GM19452 (cell line): ENCODE measurements at regions not wholly inside any gene's neighbourhood (a gene's known extent, or its start where the extent isn't known, plus 50 kb on each side); places are given as distances from the start of the nearest gene placed in this dataset.

Source experiments
- ATAC-seq: cut with Tn5 transposase; IDR thresholded peaks from one replicate; pipeline ENCODE4 v1.9.1; 2021; ENCODE audit not compliant: unreplicated experiment

- ATAC-seq = no peak
These were observed 295.8 kb downstream of the GABRB3 start for GRCh38 chr15:26477044-26477443.

DNA sequence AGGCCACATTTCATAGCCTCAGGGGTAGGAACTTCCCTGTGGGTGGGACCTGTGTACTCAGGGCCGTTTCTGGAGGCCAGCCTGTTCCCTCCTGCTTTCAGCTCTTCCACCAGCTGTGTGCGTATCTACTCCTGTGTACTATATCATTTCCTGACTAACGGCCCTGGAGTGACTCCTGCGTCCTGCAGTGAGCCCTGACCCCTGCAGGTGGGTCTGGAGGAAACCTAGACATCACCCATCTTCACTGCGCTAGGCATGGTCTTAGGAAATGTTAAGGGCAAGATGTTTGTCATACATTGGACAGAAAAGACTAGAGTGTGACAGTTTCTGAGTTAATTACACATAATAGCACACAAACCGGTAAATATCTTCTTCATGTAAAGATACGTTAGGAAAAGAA lies 297.3 kb downstream of the GABRB3 start:
- no peak for ATAC-seq

DNA sequence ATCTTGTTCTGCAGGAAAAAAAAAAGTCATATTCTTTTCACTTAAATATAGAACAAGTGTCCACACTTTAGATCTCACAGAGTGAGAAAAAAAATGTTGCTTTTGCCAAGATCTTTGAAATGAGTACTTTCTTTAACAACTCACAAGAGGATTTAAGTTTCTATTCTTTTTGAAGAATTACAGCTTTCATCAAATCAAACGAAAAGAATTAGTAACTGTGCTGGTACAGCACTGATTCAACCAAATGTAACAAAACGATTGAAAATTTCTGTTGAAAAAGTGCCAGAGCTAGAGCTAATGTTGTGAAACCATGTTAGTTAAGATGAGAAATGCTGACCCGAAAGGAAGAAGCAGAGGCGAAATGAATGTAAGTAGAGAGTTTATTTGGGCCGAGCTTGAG lies 300.2 kb downstream of the GABRB3 start:
- no peak for ATAC-seq

DNA sequence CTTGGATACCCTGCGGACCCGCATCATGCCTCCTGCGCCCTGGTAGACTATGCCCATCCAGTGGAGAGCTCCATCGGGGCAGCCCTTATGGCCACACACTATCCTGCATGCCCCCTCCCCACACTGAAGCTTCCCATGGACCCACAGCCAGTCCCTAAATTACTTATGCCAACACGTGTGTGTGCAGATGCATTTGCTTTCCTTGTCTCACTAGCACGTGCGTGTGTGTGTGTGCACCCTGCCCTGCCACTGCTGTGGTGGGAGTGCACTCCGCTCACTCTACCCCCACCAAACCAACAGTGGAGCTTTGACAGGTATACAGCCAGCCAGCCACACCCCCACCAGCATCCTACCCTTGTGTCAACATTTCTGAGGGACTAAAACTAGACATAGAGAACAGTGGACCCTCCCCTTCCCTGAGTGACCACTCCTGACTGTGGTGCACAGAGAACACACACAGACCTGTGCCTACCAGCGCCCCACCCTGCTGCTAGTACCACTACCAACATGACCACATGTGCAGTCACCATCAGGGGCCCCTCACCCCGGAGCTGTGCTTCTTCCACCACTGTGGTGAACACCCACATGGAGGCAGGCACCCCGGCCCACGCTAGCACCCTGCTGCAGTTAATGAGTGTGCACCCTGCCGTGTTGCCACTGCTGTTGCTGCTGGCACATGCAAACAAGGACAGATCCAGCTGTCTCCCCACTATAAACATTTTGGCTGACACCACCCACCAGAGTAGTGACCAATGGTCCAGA lies 310.8 kb downstream of the GABRB3 start:
- ATAC-seq = no peak

- ATAC-seq = no peak
These were observed 312.7 kb downstream of the GABRB3 start for GRCh38 chr15:26460165-26460564.

DNA sequence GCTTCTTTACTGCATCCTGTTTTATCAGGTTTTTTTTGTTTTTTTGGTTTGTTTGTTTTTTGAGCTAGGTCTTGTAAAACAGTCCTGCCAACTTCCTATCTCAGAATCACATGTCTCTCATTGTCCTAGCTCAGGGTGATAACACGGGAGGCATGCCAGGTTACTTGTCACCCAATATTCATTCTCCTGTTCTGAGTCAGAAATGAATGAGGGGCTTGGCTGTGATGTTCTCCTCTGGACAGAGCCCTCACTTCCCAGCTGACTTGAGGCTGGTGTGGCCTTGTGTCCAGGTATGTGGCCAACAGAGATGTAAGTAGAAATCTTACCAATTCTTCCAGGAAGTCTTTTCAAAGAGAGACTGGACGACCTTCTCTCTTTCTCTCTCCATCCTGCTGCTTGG lies 317.0 kb downstream of the GABRB3 start:
- ATAC-seq = no peak

- ATAC-seq = no peak
These were observed 319.0 kb downstream of the GABRB3 start for GRCh38 chr15:26453914-26454313.

DNA sequence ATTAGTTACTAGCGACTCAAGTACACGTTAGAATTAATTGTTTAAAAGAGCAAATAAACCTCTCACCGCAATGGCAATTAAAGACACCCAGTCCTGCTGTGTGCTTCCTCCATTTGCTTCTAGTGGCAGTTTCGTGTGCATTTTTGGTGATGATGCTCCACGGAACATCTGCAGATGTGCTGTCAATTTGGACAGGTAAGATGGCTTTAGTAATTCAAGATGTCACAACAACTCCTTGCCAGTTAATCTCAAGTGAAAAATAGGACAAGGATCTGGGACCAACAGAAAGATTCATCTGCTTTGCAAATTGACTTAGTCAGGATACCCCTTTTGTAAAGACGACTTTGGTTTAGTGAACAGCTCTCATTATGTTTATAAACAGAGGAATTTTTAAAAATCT lies 320.9 kb downstream of the GABRB3 start:
- ATAC-seq = no peak

- ATAC-seq = no peak
These were observed 323.6 kb downstream of the GABRB3 start for GRCh38 chr15:26449291-26449690.

DNA sequence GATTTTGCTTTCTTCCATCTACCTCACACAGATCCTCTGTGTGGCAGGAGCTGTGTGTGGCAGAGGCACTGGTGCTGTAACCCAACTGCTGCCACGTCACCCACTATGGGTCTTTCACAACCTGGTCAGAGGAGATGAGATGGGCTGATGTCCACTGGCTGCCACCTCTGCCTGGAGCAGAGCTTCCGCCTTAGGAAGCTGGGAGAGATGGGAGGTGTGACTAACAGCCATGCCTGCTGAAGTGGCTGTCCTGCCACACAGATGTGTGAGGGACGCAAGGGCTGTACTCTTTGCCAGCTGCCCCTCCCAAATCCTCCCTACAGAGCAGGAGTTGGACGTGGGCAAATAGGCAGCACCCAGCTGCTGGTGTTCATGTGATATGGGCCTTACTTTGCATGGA lies 329.5 kb downstream of the GABRB3 start:
- no peak for ATAC-seq

DNA sequence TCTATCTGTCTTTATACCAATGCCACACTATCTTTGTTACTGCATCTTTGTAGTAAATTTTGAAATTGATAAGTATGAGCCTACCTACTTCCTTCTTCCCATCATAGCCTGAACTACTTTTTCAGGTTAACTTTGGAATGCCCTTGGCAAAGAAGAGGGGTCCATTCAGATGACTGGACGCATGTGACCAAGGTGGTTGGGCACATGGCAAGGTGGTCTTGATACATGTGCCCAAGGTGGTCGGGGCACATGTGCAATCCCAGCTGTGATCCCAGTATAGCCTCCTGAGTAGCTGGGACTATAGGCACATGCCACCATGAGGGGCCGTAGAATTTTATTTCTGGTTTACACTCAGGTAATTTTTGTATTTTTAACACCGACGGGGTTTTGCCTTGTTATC lies 330.2 kb downstream of the GABRB3 start:
- ATAC-seq = no peak

DNA sequence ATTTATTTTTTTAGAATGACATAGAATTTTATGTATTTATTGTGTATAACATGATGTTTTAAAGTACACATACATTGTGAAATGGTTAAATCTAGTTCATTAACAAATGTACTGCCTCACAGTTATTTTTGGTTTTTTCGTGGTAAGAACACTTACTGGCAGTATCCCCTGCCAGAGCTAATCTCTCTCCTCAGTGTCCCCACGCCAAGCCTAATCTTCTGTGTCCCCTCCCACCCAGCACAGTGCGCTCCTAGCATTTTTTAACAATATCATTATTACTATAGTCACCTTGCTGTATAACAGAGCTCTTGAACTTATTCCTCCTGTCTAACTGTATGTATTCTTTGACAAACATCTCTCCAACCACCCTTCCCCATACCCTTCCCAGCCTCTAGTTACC lies 333.2 kb downstream of the GABRB3 start:
- no peak for ATAC-seq

GRCh38 chr15:26438718-26439117 lies 334.1 kb downstream of the GABRB3 start:
- no peak for ATAC-seq

GRCh38 chr15:26438316-26438715 lies 334.6 kb downstream of the GABRB3 start:
- no peak for ATAC-seq

- ATAC-seq = no peak
These were observed 339.0 kb downstream of the GABRB3 start for GRCh38 chr15:26433818-26434217.

DNA sequence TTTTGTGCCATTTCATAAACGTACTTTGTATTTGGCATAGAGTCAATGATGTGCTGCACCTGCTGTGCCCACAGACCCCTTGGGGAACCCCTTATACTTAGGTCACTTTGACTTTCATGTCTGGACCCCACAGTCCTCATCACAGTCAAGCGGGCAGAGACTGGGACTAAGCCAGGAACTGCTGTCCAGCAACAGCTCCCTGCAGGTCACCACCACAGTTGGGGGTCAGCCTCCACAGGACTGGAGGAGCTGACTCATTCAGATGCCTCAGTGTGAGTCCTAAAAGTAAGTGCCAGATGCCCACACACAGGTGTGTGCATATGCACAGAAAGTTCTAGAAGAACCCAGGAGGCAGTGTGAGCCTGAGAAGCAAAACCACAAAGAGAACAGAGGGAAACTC lies 339.8 kb downstream of the GABRB3 start:
- ATAC-seq = no peak

GRCh38 chr15:26421065-26421464 lies 351.8 kb downstream of the GABRB3 start:
- no peak for ATAC-seq

GRCh38 chr15:26395624-26396023 lies 377.2 kb downstream of the GABRB3 start:
- no peak for ATAC-seq

DNA sequence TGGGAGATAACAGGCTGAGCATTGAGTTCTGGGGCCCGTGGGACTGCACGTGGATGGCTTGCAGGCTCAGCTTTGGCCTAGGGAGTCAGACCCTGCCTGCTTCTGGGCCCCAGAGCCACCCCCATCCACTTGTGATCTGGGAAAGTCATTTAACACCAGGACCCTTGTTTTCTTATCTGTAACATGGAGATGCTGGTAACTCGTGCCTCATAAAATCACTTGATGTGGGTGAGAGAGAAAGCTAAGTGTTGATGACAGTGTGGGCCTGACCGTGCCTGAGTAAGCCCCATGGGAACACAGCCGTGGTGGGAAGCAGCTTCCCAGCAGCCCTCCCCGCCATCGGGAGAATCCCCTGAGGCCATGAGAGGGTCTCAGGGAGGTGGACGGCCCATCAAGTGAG lies 378.1 kb downstream of the GABRB3 start:
- ATAC-seq = no peak

DNA sequence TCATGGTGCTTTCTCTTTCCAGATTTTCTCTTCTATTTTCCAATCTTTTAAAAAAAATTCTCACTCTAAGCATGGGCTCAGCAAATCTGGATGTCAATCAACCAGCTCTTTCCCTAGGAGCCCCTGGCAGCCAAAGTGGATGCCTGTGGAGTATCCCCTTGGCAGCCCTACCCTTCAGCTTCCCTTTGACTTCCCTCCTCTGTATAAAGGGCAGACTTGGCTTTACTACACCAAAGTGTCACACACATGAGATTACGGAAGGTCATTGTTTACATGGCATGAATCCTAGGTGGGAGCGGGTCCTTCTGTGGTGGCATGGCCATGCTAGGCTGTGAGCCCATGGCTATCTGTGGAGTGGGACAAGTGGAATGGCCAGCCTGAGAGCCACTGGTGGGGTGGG lies 379.9 kb downstream of the GABRB3 start:
- no peak for ATAC-seq

DNA sequence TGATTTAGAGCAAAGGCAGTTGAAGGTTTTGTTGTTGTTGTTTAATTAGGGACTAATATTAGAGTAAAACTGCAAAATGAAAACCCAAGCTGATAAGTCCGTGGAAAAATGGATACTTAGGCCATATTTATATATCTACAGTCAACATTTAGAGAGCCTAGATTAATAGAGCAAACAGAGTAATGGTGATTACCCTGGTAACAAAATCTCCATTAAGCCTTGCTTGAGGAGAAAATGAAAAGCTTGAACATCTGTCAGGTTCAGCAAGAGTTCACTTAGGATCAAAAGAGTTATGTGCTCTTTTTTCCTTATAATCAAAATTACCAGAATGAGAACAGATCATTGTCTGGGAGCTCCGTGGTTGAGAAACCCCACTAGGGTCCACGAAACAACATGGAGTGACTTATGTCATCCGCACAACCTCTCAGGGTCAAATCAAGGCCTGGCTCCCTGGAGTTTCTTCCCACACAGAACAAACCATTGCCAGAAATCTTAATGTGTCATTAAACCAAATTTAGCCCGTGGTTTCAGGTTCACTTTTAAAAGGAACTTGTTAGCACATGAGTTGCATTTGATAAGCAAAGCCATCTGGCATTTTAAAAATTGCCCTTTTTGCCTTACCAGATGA lies 381.2 kb downstream of the GABRB3 start:
- ATAC-seq = no peak

DNA sequence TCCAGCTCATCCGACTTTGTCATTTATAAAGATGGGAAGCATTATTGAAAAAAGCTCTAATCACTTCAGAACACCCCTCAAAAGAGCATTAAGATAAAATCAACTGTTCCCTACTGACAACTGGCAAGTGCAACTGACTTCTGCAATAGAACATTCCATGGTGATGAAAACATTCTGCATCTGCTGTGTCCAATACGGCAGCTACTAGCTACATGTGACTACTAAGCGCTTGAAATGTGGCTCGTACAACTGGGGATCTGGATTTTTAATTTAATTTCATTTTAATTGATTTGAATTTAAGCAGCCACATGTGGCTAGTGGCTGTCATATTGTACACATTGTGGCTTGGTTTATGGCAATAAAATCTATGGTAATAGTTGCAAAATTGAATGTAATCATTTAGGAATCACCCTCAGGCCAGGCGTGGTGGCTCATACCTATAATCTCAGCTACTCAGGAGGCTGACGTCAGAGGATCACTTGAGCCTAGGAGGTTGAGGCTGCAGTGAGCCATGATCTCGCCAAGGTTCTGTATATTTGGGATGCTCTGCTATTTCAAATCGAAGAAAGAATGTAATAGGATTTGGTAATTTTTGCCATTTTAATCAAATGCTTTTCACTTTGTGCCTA lies 390.3 kb downstream of the GABRB3 start:
- ATAC-seq = no peak
